HG03196 (cell line): ENCODE measurements at regions not wholly inside any gene's neighbourhood (a gene's known extent, or its start where the extent isn't known, plus 50 kb on each side); places are given as distances from the start of the nearest gene placed in this dataset.

Experiments used
- ATAC-seq: cut with Tn5 transposase; IDR thresholded peaks from one replicate; pipeline ENCODE4 v1.9.1; 2021; ENCODE audit not compliant: unreplicated experiment

- no peak for ATAC-seq
These were observed 975.9 kb downstream of the FLRT2 start for GRCh38 chr14:86505808-86506207.

GRCh38 chr14:86501611-86502010, 971.7 kb downstream of the FLRT2 start:
- no peak for ATAC-seq

- no peak for ATAC-seq
These were observed 961.8 kb downstream of the FLRT2 start for GRCh38 chr14:86491743-86492142.

GRCh38 chr14:86481104-86481503, 951.2 kb downstream of the FLRT2 start:
- ATAC-seq: no peak

- ATAC-seq: no peak
These were observed 934.4 kb downstream of the FLRT2 start for GRCh38 chr14:86464341-86464740.

- ATAC-seq: no peak
These were observed 932.3 kb downstream of the FLRT2 start for GRCh38 chr14:86462193-86462753.

- ATAC-seq: no peak
These were observed 927.7 kb downstream of the FLRT2 start for GRCh38 chr14:86457481-86458135.

GRCh38 chr14:86450085-86450484, 920.1 kb downstream of the FLRT2 start:
- ATAC-seq: no peak

- ATAC-seq: no peak
These were observed 912.2 kb downstream of the FLRT2 start for GRCh38 chr14:86442135-86442534.

- ATAC-seq: no peak
These were observed 900.9 kb downstream of the FLRT2 start for GRCh38 chr14:86430853-86431252.

- no peak for ATAC-seq
These were observed 893.3 kb downstream of the FLRT2 start for GRCh38 chr14:86423214-86423613.

GRCh38 chr14:86420131-86420530, 890.2 kb downstream of the FLRT2 start:
- no peak for ATAC-seq

- ATAC-seq: no peak
These were observed 884.2 kb downstream of the FLRT2 start for GRCh38 chr14:86414146-86414545.

GRCh38 chr14:86404989-86405649, 875.2 kb downstream of the FLRT2 start:
- no peak for ATAC-seq

GRCh38 chr14:86404425-86404824, 874.5 kb downstream of the FLRT2 start:
- no peak for ATAC-seq

- ATAC-seq: no peak
These were observed 872.6 kb downstream of the FLRT2 start for GRCh38 chr14:86402545-86402944.

- no peak for ATAC-seq
These were observed 861.1 kb downstream of the FLRT2 start for GRCh38 chr14:86391085-86391484.

GRCh38 chr14:86388216-86388615, 858.3 kb downstream of the FLRT2 start:
- ATAC-seq: no peak

- no peak for ATAC-seq
These were observed 843.9 kb downstream of the FLRT2 start for GRCh38 chr14:86373886-86374285.

GRCh38 chr14:86372402-86372801, 842.5 kb downstream of the FLRT2 start:
- ATAC-seq: no peak

GRCh38 chr14:86364634-86365033, 834.7 kb downstream of the FLRT2 start:
- ATAC-seq: no peak

GRCh38 chr14:86363576-86363975, 833.6 kb downstream of the FLRT2 start:
- no peak for ATAC-seq
